HG03108 (cell line): ENCODE measurements at regions not wholly inside any gene's neighbourhood (a gene's known extent, or its start where the extent isn't known, plus 50 kb on each side); places are given as distances from the start of the nearest gene placed in this dataset.
"Not testable (repeated sequence)": the region's sequence is repeated elsewhere in the genome, so short reads cannot be mapped to it uniquely, and the experiment has no call there.

ENCODE experiments used
- ATAC-seq: cut with Tn5 transposase; IDR thresholded peaks from one replicate; pipeline ENCODE4 v1.9.1; 2021; ENCODE audit warnings: moderate library complexity; ENCODE audit not compliant: unreplicated experiment

DNA sequence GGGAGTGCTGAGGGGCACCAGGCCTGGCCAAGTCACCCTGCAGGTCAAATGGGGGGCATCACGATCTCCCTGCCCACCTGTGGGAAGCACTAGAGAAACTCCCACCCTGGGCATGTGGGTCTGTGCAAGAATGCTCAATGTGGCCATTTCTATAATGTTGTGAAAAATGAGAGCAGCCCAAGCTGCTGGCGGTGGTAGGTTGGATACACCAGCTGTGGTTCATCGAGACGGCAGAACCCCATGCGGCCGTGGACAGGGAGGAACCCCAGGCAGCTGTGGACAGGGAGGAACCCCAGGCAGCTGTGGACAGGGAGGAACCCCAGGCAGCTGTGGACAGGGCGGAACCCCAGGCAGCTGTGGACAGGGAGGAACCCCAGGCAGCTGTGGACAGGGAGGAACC lies 129.1 kb downstream of the BRD1 start:
- not testable (repeated sequence) for ATAC-seq

DNA sequence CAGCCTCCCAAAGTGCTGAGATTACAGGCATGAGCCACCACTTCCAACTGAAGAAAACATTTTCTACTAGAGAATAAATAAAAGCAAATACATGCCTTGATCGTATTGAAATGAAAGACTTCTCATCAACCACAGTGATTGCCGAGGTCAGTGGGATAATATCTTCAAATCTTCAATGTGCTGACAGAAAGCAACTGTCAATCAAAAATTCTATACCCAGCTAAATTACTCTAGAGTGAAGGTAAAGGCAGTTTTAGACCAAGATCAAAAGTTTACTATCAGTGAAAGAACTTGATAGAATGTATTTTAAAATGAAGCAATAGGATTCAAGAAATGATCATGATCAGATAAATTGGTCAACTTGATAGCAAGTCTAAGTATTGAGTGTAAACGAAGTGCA lies 130.6 kb downstream of the BRD1 start:
- no peak for ATAC-seq

GRCh38 chr22:49694462-49695260 lies 133.0 kb downstream of the BRD1 start:
- no peak for ATAC-seq

DNA sequence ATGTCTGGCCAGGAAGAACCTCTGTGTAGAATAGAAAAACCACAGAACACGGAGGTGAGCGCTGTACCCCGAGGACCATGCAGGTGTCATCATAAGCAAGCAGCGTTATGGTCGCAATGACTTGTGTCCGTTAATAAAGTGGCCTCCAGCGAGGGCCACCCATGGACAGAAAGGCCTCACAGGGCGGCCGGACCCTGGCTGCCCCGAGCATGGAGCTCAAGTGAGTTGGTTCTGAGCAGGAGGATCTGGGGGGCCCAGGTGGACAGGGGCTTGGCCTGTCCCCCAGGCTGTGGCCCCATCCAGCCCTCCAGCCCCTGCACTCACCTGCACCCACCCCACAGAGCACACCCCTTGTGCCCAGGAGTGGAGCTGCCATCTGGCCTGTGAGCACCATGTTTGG lies 133.8 kb downstream of the BRD1 start:
- ATAC-seq = no peak

- ATAC-seq = no peak
Observed at GRCh38 chr22:49693416-49693815, 134.3 kb downstream of the BRD1 start.

DNA sequence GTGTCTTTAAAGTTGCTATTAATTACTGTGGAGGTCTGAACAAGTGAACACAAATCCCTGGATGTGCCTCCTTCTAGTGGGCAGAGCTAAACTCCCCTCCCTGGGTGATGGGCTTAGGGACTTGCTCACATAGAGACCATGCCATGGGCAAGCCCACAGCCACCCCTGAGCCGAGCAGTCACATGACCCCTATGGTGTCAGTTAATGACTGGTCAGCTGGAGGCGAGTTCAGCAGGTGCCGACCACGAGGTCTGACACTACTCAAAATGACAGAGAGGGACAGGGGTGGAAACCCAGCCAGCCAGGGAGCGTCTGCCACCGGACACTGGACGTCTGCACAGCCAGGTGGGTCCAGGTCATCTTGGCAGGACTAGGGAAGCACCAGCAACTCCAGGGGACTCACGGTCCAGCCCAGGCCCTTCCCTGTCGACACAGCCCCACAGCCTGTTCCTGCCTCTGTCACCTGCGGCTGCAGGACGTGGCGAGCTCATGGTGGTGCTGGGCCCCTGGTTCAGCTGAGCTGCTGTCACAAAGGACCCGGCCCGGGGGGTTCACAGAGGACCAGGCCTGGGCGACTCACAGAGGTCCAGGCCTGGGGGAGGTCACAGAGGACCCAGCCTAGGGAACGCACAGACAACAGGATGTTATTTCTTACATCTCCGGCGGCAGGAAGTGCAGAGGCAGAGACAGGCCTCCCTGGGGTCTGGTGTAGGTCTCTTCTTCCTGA lies 135.0 kb downstream of the BRD1 start:
- no peak for ATAC-seq

- no peak for ATAC-seq
Observed at GRCh38 chr22:49691256-49691655, 136.4 kb downstream of the BRD1 start.

GRCh38 chr22:49690454-49690853 lies 137.2 kb downstream of the BRD1 start:
- no peak for ATAC-seq

DNA sequence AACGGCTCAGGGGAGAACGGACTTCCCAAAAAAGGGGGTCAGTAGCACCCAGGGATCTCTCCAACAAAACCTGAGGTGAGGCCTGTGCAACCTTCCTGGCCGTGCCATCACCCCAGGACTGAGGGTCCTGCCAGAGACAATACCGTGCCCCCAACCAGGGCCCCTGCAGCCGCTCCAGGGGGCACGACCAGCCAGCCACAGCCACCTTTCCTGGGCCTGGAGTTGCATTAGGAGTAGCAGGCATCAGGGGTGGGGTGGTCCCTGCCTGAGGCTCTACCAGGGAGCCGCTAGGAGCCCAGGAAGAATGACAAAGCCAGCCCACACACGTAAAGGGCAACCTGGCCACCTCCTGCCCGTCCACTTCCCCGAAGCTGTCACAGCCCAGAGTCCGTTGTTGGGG lies 137.8 kb downstream of the BRD1 start:
- no peak for ATAC-seq

DNA sequence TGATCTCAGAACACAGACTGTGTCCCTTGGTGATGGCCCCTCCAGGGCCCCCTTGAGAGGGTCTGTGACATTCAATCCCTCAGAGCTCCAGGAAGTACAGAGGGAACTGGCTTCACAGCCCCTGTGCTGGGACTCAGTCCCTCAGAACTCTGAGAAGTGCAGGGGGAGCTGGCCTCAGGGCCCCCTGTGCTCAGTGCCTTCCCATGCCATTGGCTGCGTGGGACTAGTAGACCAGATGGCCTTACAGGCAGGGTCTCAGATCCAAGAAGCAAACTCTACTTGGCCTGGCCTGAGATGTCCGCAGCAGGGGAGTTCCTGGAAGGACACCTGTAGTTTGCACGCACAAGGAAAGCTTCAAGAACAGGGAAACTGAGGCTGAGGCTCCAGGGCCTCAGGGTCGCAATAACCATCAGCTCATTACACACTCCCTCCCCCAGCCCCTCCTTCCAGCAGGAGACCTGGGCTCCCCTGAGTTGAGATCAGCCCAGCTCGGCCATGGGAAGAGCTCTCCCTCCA lies 138.4 kb downstream of the BRD1 start:
- no peak for ATAC-seq

DNA sequence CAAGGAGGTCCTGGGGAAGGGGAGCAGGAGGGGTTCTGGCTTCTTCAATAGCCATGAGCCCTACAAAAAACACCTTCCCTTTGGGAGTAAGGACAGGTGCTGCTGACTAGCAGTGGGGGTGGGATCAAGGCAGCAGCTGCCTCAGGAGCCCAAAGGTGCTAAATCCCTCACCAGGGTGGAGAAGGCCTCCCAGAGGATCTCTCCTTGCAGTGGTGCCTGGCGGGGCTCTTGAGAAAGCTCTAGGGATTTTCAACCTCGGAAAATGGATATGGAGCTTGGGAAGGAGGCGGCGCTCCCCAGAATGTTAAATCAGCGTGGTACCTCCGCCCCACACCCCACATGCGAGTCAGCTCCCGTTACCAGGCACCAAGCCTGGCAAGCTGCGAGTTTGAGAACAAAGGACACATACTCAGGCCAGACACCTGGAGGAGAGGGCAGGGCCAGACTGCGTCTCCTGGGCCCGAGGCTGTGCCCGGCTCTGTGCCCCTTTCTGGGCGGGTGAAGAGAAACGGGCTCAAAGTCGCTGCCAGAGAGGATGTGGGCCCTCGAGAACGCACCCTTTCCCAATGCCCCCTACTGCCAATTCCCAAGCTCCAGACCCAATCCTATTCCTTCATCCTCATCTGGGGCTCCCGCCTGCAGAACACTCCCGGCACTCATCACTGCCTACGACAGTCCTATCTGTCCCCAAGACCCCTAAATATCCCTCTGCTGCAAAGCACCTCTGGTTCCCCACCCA lies 139.0 kb downstream of the BRD1 start:
- no peak for ATAC-seq

- no peak for ATAC-seq
Observed at GRCh38 chr22:49687786-49688515, 139.7 kb downstream of the BRD1 start.

- no peak for ATAC-seq
Observed at GRCh38 chr22:49687333-49687732, 140.3 kb downstream of the BRD1 start.

DNA sequence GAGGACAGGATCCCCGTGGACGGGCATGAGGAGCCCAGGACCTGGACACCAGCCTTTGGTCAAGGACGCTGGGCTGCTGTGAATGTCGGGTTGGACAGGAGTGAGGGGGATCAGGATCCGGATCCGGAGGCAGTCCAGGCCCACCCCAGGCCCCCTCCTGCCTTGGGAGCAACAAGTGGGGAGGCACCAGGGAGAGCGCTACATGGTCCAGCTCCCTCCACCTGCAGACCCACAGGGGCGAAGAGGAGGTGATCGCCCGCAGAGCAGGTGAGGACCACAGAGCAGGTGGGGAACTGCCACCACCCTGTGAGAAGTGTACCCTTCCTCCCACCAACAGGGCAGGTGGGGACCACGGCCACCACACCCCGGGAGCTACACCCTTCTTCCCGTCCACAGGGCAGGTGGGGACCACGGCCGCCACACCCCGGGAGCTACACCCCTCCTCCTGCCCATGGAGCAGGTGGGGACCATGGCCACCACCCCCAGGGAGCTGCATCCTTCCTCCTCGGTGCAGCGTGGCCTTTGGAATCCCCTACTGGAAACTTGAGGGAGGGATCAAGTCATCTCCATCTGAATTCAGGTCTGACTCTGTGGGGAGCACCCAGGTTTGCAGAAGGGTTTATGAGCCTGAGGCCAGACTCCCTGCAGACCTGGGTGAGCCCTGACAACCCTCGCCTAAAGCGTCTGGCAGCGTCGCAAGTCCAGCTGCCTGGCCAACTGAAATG lies 141.0 kb downstream of the BRD1 start:
- no peak for ATAC-seq

- no peak for ATAC-seq
Observed at GRCh38 chr22:49685686-49686085, 142.0 kb downstream of the BRD1 start.

DNA sequence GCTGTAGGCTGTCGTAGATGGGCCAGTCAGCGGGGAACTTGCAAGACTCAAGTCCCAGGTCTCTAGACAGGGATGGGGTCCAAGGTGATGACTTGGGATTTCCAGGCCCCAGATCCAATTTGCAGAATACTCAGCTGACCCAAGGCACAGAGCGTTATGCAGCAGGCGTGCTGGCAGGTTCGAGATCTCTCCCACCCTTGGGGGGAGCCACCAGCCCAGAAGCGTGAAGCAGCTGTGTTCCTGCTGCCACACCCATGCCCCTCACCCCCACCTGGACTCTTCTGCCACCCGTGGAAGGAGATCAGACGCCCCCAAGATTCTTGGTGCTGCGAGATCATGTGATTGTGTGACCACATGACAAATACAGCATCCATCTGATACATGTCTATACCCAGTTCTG lies 142.6 kb downstream of the BRD1 start:
- no peak for ATAC-seq

GRCh38 chr22:49683032-49683431 lies 144.6 kb downstream of the BRD1 start:
- ATAC-seq = no peak

DNA sequence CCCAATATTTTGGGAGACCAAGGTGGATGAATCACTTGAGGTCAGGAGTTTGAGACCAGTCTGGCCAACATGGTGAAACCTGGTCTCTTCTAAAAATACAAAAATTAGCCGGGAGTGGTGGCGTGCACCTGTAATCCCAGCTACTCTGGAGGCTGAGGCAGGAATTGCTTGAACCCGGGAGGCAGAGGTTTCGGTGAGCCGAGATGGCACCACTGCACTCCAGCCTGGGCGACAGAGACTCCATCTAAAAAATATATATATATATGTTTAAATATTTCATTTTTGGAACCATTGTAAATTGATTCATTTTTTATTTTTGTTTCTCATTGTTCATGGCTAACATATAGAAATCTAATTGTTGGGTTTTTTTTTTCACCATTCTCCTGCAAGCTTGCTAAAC lies 146.9 kb downstream of the BRD1 start:
- ATAC-seq = not testable (repeated sequence)

- no peak for ATAC-seq
Observed at GRCh38 chr22:49678842-49679170, 148.9 kb downstream of the BRD1 start.

DNA sequence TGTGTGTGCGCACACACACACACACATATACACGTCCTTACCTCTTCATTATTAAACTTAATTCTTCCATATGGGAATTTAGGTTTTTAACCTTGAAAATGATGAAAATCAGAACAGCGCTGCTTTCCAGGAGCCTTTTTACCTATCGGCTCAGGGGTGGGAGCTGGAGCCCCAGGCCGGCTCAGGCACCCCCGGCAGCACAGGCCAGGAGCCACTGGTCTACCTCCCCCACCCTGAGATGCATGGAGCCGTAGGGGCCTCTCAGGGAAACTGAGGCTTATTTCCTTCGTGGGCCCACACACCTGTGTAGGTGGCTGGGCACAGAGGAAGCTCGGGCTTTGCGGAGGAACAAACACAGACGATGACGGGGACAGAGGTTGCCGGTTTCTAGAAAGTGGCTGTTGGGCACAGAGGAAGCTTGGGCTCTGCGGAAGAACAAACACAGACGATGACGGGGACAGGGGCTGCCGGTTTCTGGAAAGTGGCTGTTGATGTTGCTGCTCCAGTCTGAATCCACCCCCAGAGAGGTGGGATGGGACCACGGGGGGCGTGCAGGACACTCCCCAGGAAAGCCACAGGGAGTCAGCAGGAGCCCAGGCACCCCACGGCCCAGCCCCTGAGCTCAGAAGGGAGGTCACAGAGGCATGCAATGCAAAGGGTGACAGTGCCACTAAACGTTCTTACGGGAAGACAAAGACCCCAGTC lies 149.4 kb downstream of the BRD1 start:
- no peak for ATAC-seq
